Astrocyte (in vitro differentiated cells and primary cell): ENCODE measurements at regions not wholly inside any gene's neighbourhood (a gene's known extent, or its start where the extent isn't known, plus 50 kb on each side); places are given as distances from the start of the nearest gene placed in this dataset.
A peak's percentile ranks its signal among the peaks of the same experiment; 100 is the strongest.

Source experiments
- DNase-seq: peaks from one replicate; pipeline ENCODE4 v3.0.0-alpha.2; 2010; ENCODE audit warnings: low read depth
- FAIRE-seq: peaks from 2 replicates; lab custom pipeline; 2011; peaks lifted over from hg19 to GRCh38; lab: Jason Lieb, UNC
- H2AFZ ChIP-seq: 2 replicates; pipeline ENCODE4 v1.6.0; 2012; ENCODE audit warnings: low read depth, low read length, inconsistent platforms
- H3K27ac ChIP-seq: 2 replicates; pipeline ENCODE4 v1.5.1; 2011; ENCODE audit warnings: low read depth, low read length, inconsistent platforms
- H3K27me3 ChIP-seq: 2 replicates; pipeline ENCODE4 v1.6.0; 2011; ENCODE audit warnings: low read length, inconsistent platforms; ENCODE audit not compliant: insufficient read depth
- H3K36me3 ChIP-seq: 2 replicates; pipeline ENCODE4 v1.5.1; 2011; ENCODE audit warnings: low read length, inconsistent platforms; ENCODE audit not compliant: insufficient read depth
- H3K4me1 ChIP-seq: 2 replicates; pipeline ENCODE4 v1.5.1; 2011; ENCODE audit warnings: low read length, inconsistent platforms; ENCODE audit not compliant: insufficient read depth
- H3K4me2 ChIP-seq: 2 replicates; pipeline ENCODE4 v1.6.0; 2012; ENCODE audit warnings: low read length, inconsistent platforms
- H3K4me3 ChIP-seq: 2 replicates; pipeline ENCODE4 v1.5.1; 2011; ENCODE audit warnings: low read depth, mild to moderate bottlenecking, low read length, inconsistent platforms; ENCODE audit not compliant: insufficient read depth
- H3K79me2 ChIP-seq: 2 replicates; pipeline ENCODE4 v1.6.0; 2012; ENCODE audit warnings: mild to moderate bottlenecking, low read length, inconsistent platforms; ENCODE audit not compliant: insufficient read depth
- H3K9ac ChIP-seq: 2 replicates; pipeline ENCODE4 v1.6.0; 2012; ENCODE audit warnings: mild to moderate bottlenecking, low read length, inconsistent platforms
- H3K9me3 ChIP-seq: 2 replicates; pipeline ENCODE4 v1.5.1; 2012; ENCODE audit warnings: low read depth, mild to moderate bottlenecking, low read length, inconsistent platforms; ENCODE audit not compliant: insufficient read depth
- H4K20me1 ChIP-seq: 2 replicates; pipeline ENCODE4 v1.6.0; 2012; ENCODE audit warnings: low read length, inconsistent platforms; ENCODE audit not compliant: insufficient read depth
- H3K27ac Mint-ChIP-seq: one replicate; pipeline ENCODE4 v1.8.0; 2021; ENCODE audit warnings: mild to moderate bottlenecking, mixed read lengths; ENCODE audit not compliant: unreplicated experiment
- H3K27me3 Mint-ChIP-seq: one replicate; pipeline ENCODE4 v1.8.0; 2021; ENCODE audit warnings: low read depth, mixed read lengths; ENCODE audit not compliant: unreplicated experiment
- H3K36me3 Mint-ChIP-seq: one replicate; pipeline ENCODE4 v1.8.0; 2021; ENCODE audit warnings: low read depth, mixed read lengths; ENCODE audit not compliant: unreplicated experiment
- H3K4me1 Mint-ChIP-seq: one replicate; pipeline ENCODE4 v1.8.0; 2021; ENCODE audit warnings: low read depth, mixed read lengths; ENCODE audit not compliant: unreplicated experiment
- H3K4me3 Mint-ChIP-seq: one replicate; pipeline ENCODE4 v1.8.0; 2021; ENCODE audit warnings: mild to moderate bottlenecking, moderate library complexity, mixed read lengths; ENCODE audit not compliant: unreplicated experiment
- H3K9me3 Mint-ChIP-seq: one replicate; pipeline ENCODE4 v1.8.0; 2021; ENCODE audit warnings: mild to moderate bottlenecking, mixed read lengths; ENCODE audit not compliant: unreplicated experiment
- CTCF ChIP-seq: IDR thresholded peaks from 2 replicates; pipeline ENCODE4 v1.5.1; 2011; ENCODE audit warnings: low read depth, mild to moderate bottlenecking, inconsistent platforms, low read length, moderate library complexity; ENCODE audit not compliant: insufficient read depth
- EZH2 ChIP-seq: IDR thresholded peaks from 2 replicates; pipeline ENCODE4 v1.6.1; 2012; ENCODE audit warnings: mild to moderate bottlenecking, low read length, inconsistent platforms; ENCODE audit not compliant: insufficient read depth

GRCh38 chr3:55337641-55338180 is 149.4 kb downstream of the WNT5A start:
- H3K4me1 Mint-ChIP-seq, result peaks cover 26% of the 10 kb centered on the region
- no peak for FAIRE-seq

GRCh38 chr3:55333923-55334322 is 153.2 kb downstream of the WNT5A start:
- peak overlapping the region; percentile 58 for H3K27ac ChIP-seq
- peaks cover 42% of the 10 kb centered on the region for H3K4me1 Mint-ChIP-seq
- no peak overlapping the region for H3K4me3 Mint-ChIP-seq

More at GRCh38 chr3:55337641-55338180, 149.4 kb downstream of the WNT5A start:
- Mint-ChIP-seq H3K9me3 (peaks cover 2% of the 10 kb centered on the region), H3K4me3 (no peak overlapping the region), H3K27ac (no peak overlapping the region), H3K27me3 (peaks cover 12% of the 10 kb centered on the region), H3K36me3 (no peaks in the 10 kb centered on the region)
- Histone ChIP-seq H3K4me1 (peaks cover 29% of the 10 kb centered on the region), H3K79me2 (no peaks in the 10 kb centered on the region), H3K27ac (no peak overlapping the region), H2AFZ (no peak overlapping the region), H3K4me3 (no peak overlapping the region), H3K4me2 (no peak overlapping the region), H4K20me1 (no peaks in the 10 kb centered on the region), H3K9me3 (no peaks in the 10 kb centered on the region), H3K36me3 (no peaks in the 10 kb centered on the region), H3K27me3 (no peaks in the 10 kb centered on the region), H3K9ac (no peak overlapping the region)
- TF ChIP-seq CTCF (no peak), EZH2 (no peak)
- no peak for DNase-seq

More at GRCh38 chr3:55333923-55334322, 153.2 kb downstream of the WNT5A start:
- DNase-seq (peak; percentile 72), FAIRE-seq (no peak)
- Mint-ChIP-seq H3K9me3 (peaks cover 4% of the 10 kb centered on the region), H3K27ac (peak overlapping the region; percentile 35), H3K36me3 (no peaks in the 10 kb centered on the region), H3K27me3 (peaks cover 12% of the 10 kb centered on the region)
- Histone ChIP-seq H3K79me2 (no peaks in the 10 kb centered on the region), H2AFZ (no peak overlapping the region), H3K4me1 (peaks cover 40% of the 10 kb centered on the region), H3K27me3 (no peaks in the 10 kb centered on the region), H4K20me1 (no peaks in the 10 kb centered on the region), H3K9me3 (no peaks in the 10 kb centered on the region), H3K4me3 (no peak overlapping the region), H3K36me3 (no peaks in the 10 kb centered on the region), H3K9ac (no peak overlapping the region), H3K4me2 (peak overlapping the region; percentile 24)
- TF ChIP-seq EZH2, result no peak
- TF ChIP-seq CTCF, result no peak
